ENCODE measurements at regions not wholly inside any gene's neighbourhood (a gene's known extent, or its start where the extent isn't known, plus 50 kb on each side); places are given as distances from the start of the nearest gene placed in this dataset.

- no peaks in the 10 kb centered on the region for H3K27me3 Mint-ChIP-seq (ENCODE audit: insufficient read depth)
- no peaks in the 10 kb centered on the region for H3K4me1 Mint-ChIP-seq (ENCODE audit: low read depth)
- no peak overlapping the region for H3K4me3 Mint-ChIP-seq
- H3K9me3 Mint-ChIP-seq = no peaks in the 10 kb centered on the region
- H3K36me3 Mint-ChIP-seq (ENCODE audit: low read depth) = no peaks in the 10 kb centered on the region
- DNase-seq (ENCODE audit: low spot score) = no peak
- H3K27ac Mint-ChIP-seq = no peak overlapping the region
- intact Hi-C loops (cut with micrococcal nuclease) = no loop called here
These were observed 312.8 kb downstream of the ZPLD1 start for GRCh38 chr3:102747611-102748010.

GRCh38 chr3:102748646-102749045, 313.8 kb downstream of the ZPLD1 start:
- Mint-ChIP-seq H3K4me3 (no peak overlapping the region), H3K27me3 (ENCODE audit: insufficient read depth) (no peaks in the 10 kb centered on the region), H3K36me3 (ENCODE audit: low read depth) (no peaks in the 10 kb centered on the region), H3K4me1 (ENCODE audit: low read depth) (no peaks in the 10 kb centered on the region), H3K9me3 (no peaks in the 10 kb centered on the region), H3K27ac (no peak overlapping the region)
- no peak for DNase-seq (ENCODE audit: low spot score)
- intact Hi-C loops (cut with micrococcal nuclease) = no loop called here

- intact Hi-C loops (cut with micrococcal nuclease) = no loop called here
- DNase-seq (ENCODE audit: low spot score) = no peak
- H3K4me1 Mint-ChIP-seq (ENCODE audit: low read depth) = no peaks in the 10 kb centered on the region
- H3K9me3 Mint-ChIP-seq = no peaks in the 10 kb centered on the region
- H3K36me3 Mint-ChIP-seq (ENCODE audit: low read depth) = no peaks in the 10 kb centered on the region
- no peak overlapping the region for H3K4me3 Mint-ChIP-seq
- no peaks in the 10 kb centered on the region for H3K27me3 Mint-ChIP-seq (ENCODE audit: insufficient read depth)
- no peak overlapping the region for H3K27ac Mint-ChIP-seq
These were observed 315.5 kb downstream of the ZPLD1 start for GRCh38 chr3:102750322-102750721.

- Mint-ChIP-seq H3K27me3 (ENCODE audit: insufficient read depth) (no peaks in the 10 kb centered on the region), H3K4me1 (ENCODE audit: low read depth) (no peaks in the 10 kb centered on the region), H3K36me3 (ENCODE audit: low read depth) (no peaks in the 10 kb centered on the region), H3K4me3 (no peak overlapping the region), H3K27ac (no peak overlapping the region), H3K9me3 (no peaks in the 10 kb centered on the region)
- intact Hi-C loops (cut with micrococcal nuclease) = no loop called here
- no peak for DNase-seq (ENCODE audit: low spot score)
These were observed 319.1 kb downstream of the ZPLD1 start for GRCh38 chr3:102753901-102754300.

GRCh38 chr3:102756706-102757105, 321.9 kb downstream of the ZPLD1 start:
- no peak for DNase-seq (ENCODE audit: low spot score)
- Mint-ChIP-seq H3K9me3 (no peaks in the 10 kb centered on the region), H3K4me3 (no peak overlapping the region), H3K27me3 (ENCODE audit: insufficient read depth) (no peaks in the 10 kb centered on the region), H3K36me3 (ENCODE audit: low read depth) (no peaks in the 10 kb centered on the region), H3K27ac (no peak overlapping the region), H3K4me1 (ENCODE audit: low read depth) (no peaks in the 10 kb centered on the region)
- intact Hi-C loops (cut with micrococcal nuclease) = no loop called here

- no peak overlapping the region for H3K4me3 Mint-ChIP-seq
- intact Hi-C loops (cut with micrococcal nuclease) = no loop called here
- H3K27me3 Mint-ChIP-seq (ENCODE audit: insufficient read depth) = no peaks in the 10 kb centered on the region
- no peak for DNase-seq (ENCODE audit: low spot score)
- no peaks in the 10 kb centered on the region for H3K9me3 Mint-ChIP-seq
- no peak overlapping the region for H3K27ac Mint-ChIP-seq
- H3K4me1 Mint-ChIP-seq (ENCODE audit: low read depth) = no peaks in the 10 kb centered on the region
- no peaks in the 10 kb centered on the region for H3K36me3 Mint-ChIP-seq (ENCODE audit: low read depth)
These were observed 323.1 kb downstream of the ZPLD1 start for GRCh38 chr3:102757950-102758349.

- intact Hi-C loops (cut with micrococcal nuclease) = no loop called here
- H3K4me1 Mint-ChIP-seq (ENCODE audit: low read depth) = no peaks in the 10 kb centered on the region
- H3K27ac Mint-ChIP-seq = no peak overlapping the region
- no peaks in the 10 kb centered on the region for H3K27me3 Mint-ChIP-seq (ENCODE audit: insufficient read depth)
- no peaks in the 10 kb centered on the region for H3K36me3 Mint-ChIP-seq (ENCODE audit: low read depth)
- H3K4me3 Mint-ChIP-seq = no peak overlapping the region
- no peaks in the 10 kb centered on the region for H3K9me3 Mint-ChIP-seq
- DNase-seq (ENCODE audit: low spot score) = no peak
These were observed 327.0 kb downstream of the ZPLD1 start for GRCh38 chr3:102761766-102762165.

GRCh38 chr3:102790747-102791325, 356.0 kb downstream of the ZPLD1 start:
- no peak for DNase-seq (ENCODE audit: low spot score)
- intact Hi-C loops (cut with micrococcal nuclease) = no loop called here
- no peaks in the 10 kb centered on the region for H3K27me3 Mint-ChIP-seq (ENCODE audit: insufficient read depth)
- no peaks in the 10 kb centered on the region for H3K4me1 Mint-ChIP-seq (ENCODE audit: low read depth)
- H3K4me3 Mint-ChIP-seq = no peak overlapping the region
- H3K36me3 Mint-ChIP-seq (ENCODE audit: low read depth) = no peaks in the 10 kb centered on the region
- H3K27ac Mint-ChIP-seq = no peak overlapping the region
- no peaks in the 10 kb centered on the region for H3K9me3 Mint-ChIP-seq

GRCh38 chr3:102791641-102792589, 357.1 kb downstream of the ZPLD1 start:
- H3K4me3 Mint-ChIP-seq = no peak overlapping the region
- no peaks in the 10 kb centered on the region for H3K27me3 Mint-ChIP-seq (ENCODE audit: insufficient read depth)
- intact Hi-C loops (cut with micrococcal nuclease) = no loop called here
- H3K36me3 Mint-ChIP-seq (ENCODE audit: low read depth) = no peaks in the 10 kb centered on the region
- H3K4me1 Mint-ChIP-seq (ENCODE audit: low read depth) = no peaks in the 10 kb centered on the region
- no peaks in the 10 kb centered on the region for H3K9me3 Mint-ChIP-seq
- DNase-seq (ENCODE audit: low spot score) = no peak
- no peak overlapping the region for H3K27ac Mint-ChIP-seq

- intact Hi-C loops (cut with micrococcal nuclease) = no loop called here
- Mint-ChIP-seq H3K36me3 (ENCODE audit: low read depth) (no peaks in the 10 kb centered on the region), H3K9me3 (no peaks in the 10 kb centered on the region), H3K27ac (no peak overlapping the region), H3K4me3 (no peak overlapping the region), H3K27me3 (ENCODE audit: insufficient read depth) (no peaks in the 10 kb centered on the region), H3K4me1 (ENCODE audit: low read depth) (no peaks in the 10 kb centered on the region)
- no peak for DNase-seq (ENCODE audit: low spot score)
These were observed 362.0 kb downstream of the ZPLD1 start for GRCh38 chr3:102796804-102797203.

GRCh38 chr3:102802819-102803420, 368.1 kb downstream of the ZPLD1 start:
- Mint-ChIP-seq H3K27ac (no peak overlapping the region), H3K4me3 (no peak overlapping the region), H3K36me3 (ENCODE audit: low read depth) (no peaks in the 10 kb centered on the region), H3K4me1 (ENCODE audit: low read depth) (no peaks in the 10 kb centered on the region), H3K9me3 (no peaks in the 10 kb centered on the region), H3K27me3 (ENCODE audit: insufficient read depth) (no peaks in the 10 kb centered on the region)
- intact Hi-C loops (cut with micrococcal nuclease) = no loop called here
- DNase-seq (ENCODE audit: low spot score) = no peak

- no peaks in the 10 kb centered on the region for H3K36me3 Mint-ChIP-seq (ENCODE audit: low read depth)
- H3K4me3 Mint-ChIP-seq = no peak overlapping the region
- no peaks in the 10 kb centered on the region for H3K4me1 Mint-ChIP-seq (ENCODE audit: low read depth)
- no peak for DNase-seq (ENCODE audit: low spot score)
- H3K9me3 Mint-ChIP-seq = no peaks in the 10 kb centered on the region
- no peaks in the 10 kb centered on the region for H3K27me3 Mint-ChIP-seq (ENCODE audit: insufficient read depth)
- H3K27ac Mint-ChIP-seq = no peak overlapping the region
- intact Hi-C loops (cut with micrococcal nuclease) = no loop called here
These were observed 376.1 kb downstream of the ZPLD1 start for GRCh38 chr3:102810937-102811336.

GRCh38 chr3:102826636-102827035, 391.8 kb downstream of the ZPLD1 start:
- Mint-ChIP-seq H3K9me3 (no peaks in the 10 kb centered on the region), H3K4me1 (ENCODE audit: low read depth) (no peaks in the 10 kb centered on the region), H3K36me3 (ENCODE audit: low read depth) (no peaks in the 10 kb centered on the region), H3K27me3 (ENCODE audit: insufficient read depth) (no peaks in the 10 kb centered on the region), H3K4me3 (no peak overlapping the region), H3K27ac (no peak overlapping the region)
- no peak for DNase-seq (ENCODE audit: low spot score)
- intact Hi-C loops (cut with micrococcal nuclease) = no loop called here
